VCaP (cell line): ENCODE measurements at regions not wholly inside any gene's neighbourhood (a gene's known extent, or its start where the extent isn't known, plus 50 kb on each side); places are given as distances from the start of the nearest gene placed in this dataset.

Source experiments
- H3K27ac ChIP-seq: fragments of 450-650 bp; 2 replicates; pipeline ENCODE4 v1.5.1; 2017
- CTCF ChIP-seq: fragments of 450-650 bp; conservative IDR thresholded peaks from 2 replicates; pipeline ENCODE4 v1.5.1; 2017; ENCODE audit warnings: mild to moderate bottlenecking, moderate library complexity

GRCh38 chr3:65303431-65303830 lies 615.6 kb upstream of the ADAMTS9 start:
- TF ChIP-seq CTCF, result no peak
- H3K27ac ChIP-seq, result no peak overlapping the region

- H3K27ac ChIP-seq, result no peak overlapping the region
- TF ChIP-seq CTCF, result no peak
These were observed 603.8 kb upstream of the ADAMTS9 start for GRCh38 chr3:65291448-65292125.

- no peak overlapping the region for H3K27ac ChIP-seq
- no peak for TF ChIP-seq CTCF
These were observed 601.0 kb upstream of the ADAMTS9 start for GRCh38 chr3:65288776-65289175.

GRCh38 chr3:65285956-65286355 lies 598.2 kb upstream of the ADAMTS9 start:
- no peak for TF ChIP-seq CTCF
- no peak overlapping the region for H3K27ac ChIP-seq

- TF ChIP-seq CTCF, result no peak
These were observed 597.2 kb upstream of the ADAMTS9 start for GRCh38 chr3:65284961-65285360.

GRCh38 chr3:65284546-65284945 lies 596.7 kb upstream of the ADAMTS9 start:
- H3K27ac ChIP-seq, result no peak overlapping the region; the same call in 1 of the 2 replicates
- no peak for TF ChIP-seq CTCF

More at GRCh38 chr3:65284961-65285360, 597.2 kb upstream of the ADAMTS9 start:
- H3K27ac ChIP-seq, result no peak overlapping the region; the same call in 1 of the 2 replicates

GRCh38 chr3:65279225-65279782 lies 591.5 kb upstream of the ADAMTS9 start:
- no peak for TF ChIP-seq CTCF

More at GRCh38 chr3:65279225-65279782, 591.5 kb upstream of the ADAMTS9 start:
- no peak overlapping the region for H3K27ac ChIP-seq
